WERI-Rb-1 (cell line): ENCODE measurements at regions not wholly inside any gene's neighbourhood (a gene's known extent, or its start where the extent isn't known, plus 50 kb on each side); places are given as distances from the start of the nearest gene placed in this dataset.

Source experiments
- DNase-seq: peaks from one replicate; pipeline ENCODE4 v3.0.0-alpha.2; 2020
- H3K27ac ChIP-seq: fragments of 250-450 bp; sonication (Bioruptor Pico); 2 replicates; pipeline ENCODE4 v1.5.1; 2020; ENCODE audit warnings: mild to moderate bottlenecking, moderate library complexity
- H3K27me3 ChIP-seq: fragments of 250-450 bp; sonication (Bioruptor Pico); 2 replicates; pipeline ENCODE4 v1.5.1; 2021; ENCODE audit warnings: mild to moderate bottlenecking, low read depth, moderate library complexity; ENCODE audit not compliant: insufficient read depth, severe bottlenecking
- H3K36me3 ChIP-seq: fragments of 250-450 bp; sonication (Bioruptor Pico); 2 replicates; pipeline ENCODE4 v1.5.1; 2020; ENCODE audit warnings: mild to moderate bottlenecking, moderate library complexity
- H3K4me3 ChIP-seq: 2 replicates; pipeline ENCODE4 v1.5.1; 2011; ENCODE audit warnings: low read depth, mild to moderate bottlenecking, control low read depth, low read length
- H3K9me3 ChIP-seq: fragments of 250-450 bp; sonication (Bioruptor Pico); 2 replicates; pipeline ENCODE4 v1.5.1; 2021; ENCODE audit warnings: mild to moderate bottlenecking, moderate library complexity; ENCODE audit not compliant: severe bottlenecking
- TF ChIP-seq, protein P1 (sequence below): IDR thresholded peaks from 2 replicates; pipeline ENCODE4 v1.5.1; 2011; ENCODE audit warnings: low read depth, mild to moderate bottlenecking, control low read depth, inconsistent platforms, low read length

DNA sequence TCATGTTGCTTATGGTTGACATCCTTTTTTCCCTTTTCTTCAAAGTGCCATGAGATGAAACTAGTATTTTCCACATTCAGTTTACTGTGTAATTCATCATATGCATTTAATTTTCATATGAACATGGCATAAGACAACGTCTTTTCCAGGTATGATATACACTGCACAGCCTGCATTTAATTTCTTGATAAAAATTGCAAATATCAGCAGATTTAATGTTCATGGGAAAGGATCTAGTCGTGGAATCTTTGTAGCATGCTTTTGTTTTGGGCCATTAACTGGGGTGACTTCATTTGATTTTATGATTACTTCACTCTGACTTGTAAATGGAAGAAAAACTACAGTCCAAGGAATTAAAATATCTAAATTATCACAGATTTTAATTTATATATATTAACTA is 837.3 kb downstream of the IPMK start:
- no peaks in the 10 kb centered on the region for H3K27me3 ChIP-seq
- DNase-seq = no peak
- no peak overlapping the region for H3K27ac ChIP-seq
- H3K36me3 ChIP-seq = no peaks in the 10 kb centered on the region
- H3K9me3 ChIP-seq = no peaks in the 10 kb centered on the region
- H3K4me3 ChIP-seq = no peak overlapping the region
- TF ChIP-seq, protein P1, sequence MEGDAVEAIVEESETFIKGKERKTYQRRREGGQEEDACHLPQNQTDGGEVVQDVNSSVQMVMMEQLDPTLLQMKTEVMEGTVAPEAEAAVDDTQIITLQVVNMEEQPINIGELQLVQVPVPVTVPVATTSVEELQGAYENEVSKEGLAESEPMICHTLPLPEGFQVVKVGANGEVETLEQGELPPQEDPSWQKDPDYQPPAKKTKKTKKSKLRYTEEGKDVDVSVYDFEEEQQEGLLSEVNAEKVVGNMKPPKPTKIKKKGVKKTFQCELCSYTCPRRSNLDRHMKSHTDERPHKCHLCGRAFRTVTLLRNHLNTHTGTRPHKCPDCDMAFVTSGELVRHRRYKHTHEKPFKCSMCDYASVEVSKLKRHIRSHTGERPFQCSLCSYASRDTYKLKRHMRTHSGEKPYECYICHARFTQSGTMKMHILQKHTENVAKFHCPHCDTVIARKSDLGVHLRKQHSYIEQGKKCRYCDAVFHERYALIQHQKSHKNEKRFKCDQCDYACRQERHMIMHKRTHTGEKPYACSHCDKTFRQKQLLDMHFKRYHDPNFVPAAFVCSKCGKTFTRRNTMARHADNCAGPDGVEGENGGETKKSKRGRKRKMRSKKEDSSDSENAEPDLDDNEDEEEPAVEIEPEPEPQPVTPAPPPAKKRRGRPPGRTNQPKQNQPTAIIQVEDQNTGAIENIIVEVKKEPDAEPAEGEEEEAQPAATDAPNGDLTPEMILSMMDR = no peak

DNA sequence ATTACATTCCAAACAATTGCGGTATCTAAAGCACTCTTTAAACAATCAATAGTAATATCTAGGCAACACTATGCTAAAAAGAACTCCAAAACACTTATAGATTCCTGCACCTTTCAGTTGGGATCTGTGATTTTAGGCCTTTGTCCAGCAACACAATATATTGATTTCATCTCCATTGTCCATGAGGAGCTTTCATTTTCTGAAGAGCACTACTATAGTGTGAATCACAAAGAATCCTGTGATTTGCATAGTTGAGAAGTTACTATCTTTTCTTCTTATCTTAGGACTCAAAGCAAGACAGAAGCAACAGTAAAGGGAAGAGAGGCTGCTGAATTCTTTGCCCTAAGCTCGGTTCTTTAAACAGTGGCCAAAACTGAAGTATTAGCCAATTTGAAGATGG is 846.8 kb downstream of the IPMK start:
- Histone ChIP-seq H3K36me3 (no peaks in the 10 kb centered on the region), H3K27me3 (no peaks in the 10 kb centered on the region), H3K27ac (no peak overlapping the region), H3K4me3 (no peak overlapping the region), H3K9me3 (no peaks in the 10 kb centered on the region)
- DNase-seq = no peak
- TF ChIP-seq, protein P1 = no peak

DNA sequence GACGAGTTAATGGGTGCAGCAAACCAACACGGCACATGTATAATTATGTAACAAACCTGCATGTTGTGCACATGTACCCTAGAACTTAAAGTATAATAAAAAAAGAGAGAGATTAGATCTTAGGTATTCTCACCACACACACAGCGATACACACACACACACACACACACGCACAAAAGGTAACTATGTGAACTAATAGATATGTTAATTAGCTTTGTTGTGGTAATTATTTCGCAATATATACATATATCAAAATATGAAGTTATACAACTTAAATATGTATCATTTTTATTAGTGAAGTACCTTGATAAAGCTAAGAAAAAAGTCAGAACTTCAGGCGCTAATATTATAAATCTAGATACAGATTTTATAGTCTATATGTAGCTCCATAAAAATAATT is 849.2 kb downstream of the IPMK start:
- Histone ChIP-seq H3K4me3 (no peak overlapping the region), H3K27ac (no peak overlapping the region), H3K27me3 (no peaks in the 10 kb centered on the region), H3K36me3 (no peaks in the 10 kb centered on the region), H3K9me3 (no peaks in the 10 kb centered on the region)
- DNase-seq = no peak
- TF ChIP-seq, protein P1 = no peak

DNA sequence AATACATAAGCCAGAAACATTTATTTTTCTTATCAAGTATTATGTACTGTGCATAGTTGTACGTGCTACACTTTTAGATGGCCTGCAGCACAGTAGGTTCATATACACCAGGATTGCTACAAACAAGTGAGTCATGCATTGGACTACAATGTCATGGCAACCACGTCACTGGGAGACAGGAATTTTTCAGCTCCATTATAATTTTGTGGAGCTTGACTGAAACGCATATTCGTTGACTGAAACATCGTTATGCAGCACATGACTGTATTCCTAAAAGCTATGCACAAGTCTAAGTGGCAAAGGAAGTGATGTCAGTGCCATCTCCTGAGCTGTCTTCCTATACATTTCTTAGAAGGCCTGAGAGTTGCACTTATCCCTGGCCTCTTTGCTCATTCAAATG is 871.8 kb downstream of the IPMK start:
- H3K9me3 ChIP-seq = no peaks in the 10 kb centered on the region
- no peak for DNase-seq
- H3K27me3 ChIP-seq = peaks cover 3% of the 10 kb centered on the region
- TF ChIP-seq, protein P1 = no peak
- no peak overlapping the region for H3K4me3 ChIP-seq
- H3K36me3 ChIP-seq = no peaks in the 10 kb centered on the region
- no peak overlapping the region for H3K27ac ChIP-seq

DNA sequence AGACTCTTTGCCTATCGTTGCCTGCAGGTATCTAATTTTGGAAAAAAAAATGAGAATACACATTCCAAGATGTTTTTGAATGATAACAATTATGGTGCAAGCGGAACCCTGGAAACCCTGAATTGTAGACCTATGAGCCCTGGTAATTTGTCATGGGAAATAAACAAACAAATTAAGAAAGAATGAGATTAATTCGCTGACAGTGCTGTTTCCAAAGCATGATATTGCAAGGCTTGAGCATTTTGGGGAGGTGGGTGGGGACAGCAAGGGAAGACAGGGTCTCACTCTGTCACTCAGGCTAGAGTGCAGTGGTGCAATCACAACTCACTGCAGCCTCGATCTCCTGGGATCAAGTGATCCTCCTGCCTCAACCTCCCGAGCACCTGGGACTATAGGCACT is 900.3 kb downstream of the IPMK start:
- H3K36me3 ChIP-seq = no peaks in the 10 kb centered on the region
- no peak for DNase-seq

DNA sequence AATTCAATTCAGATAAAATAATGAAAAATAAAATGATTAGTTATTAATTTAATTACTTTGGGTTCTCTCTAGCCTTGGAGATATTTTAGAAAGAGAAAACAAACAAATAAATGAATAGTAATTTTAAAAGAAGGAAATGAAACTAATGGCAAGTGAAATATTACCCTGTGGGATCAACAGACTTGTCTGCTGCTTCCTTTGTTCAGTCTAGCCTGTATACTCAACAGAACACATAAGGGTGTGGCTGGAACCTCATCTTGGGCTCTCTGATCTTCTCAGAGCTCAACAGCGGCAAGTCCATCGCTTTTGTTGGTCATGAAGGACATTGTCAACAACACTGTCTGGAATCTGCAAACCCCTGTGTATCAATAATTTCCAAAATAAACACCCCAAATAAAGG is 904.9 kb downstream of the IPMK start:
- Histone ChIP-seq H3K27me3 (no peaks in the 10 kb centered on the region), H3K9me3 (no peaks in the 10 kb centered on the region), H3K36me3 (no peaks in the 10 kb centered on the region), H3K27ac (no peak overlapping the region), H3K4me3 (no peak overlapping the region)
- no peak for DNase-seq
- TF ChIP-seq, protein P1 = no peak

More for the DNA sequence above, 900.3 kb downstream of the IPMK start:
- Histone ChIP-seq H3K27me3 (no peaks in the 10 kb centered on the region), H3K9me3 (no peaks in the 10 kb centered on the region), H3K4me3 (no peak overlapping the region), H3K27ac (no peak overlapping the region)
- TF ChIP-seq, protein P1 = no peak
